SK-N-MC (cell line): ENCODE measurements at regions not wholly inside any gene's neighbourhood (a gene's known extent, or its start where the extent isn't known, plus 50 kb on each side); places are given as distances from the start of the nearest gene placed in this dataset.

Source experiments
- EZH2 ChIP-seq: fragments of 200-600 bp; sonication (generic); IDR thresholded peaks from one replicate; pipeline ENCODE4 v1.6.1; 2017; ENCODE audit warnings: antibody characterized with exemption
- POLR2AphosphoS5 ChIP-seq: IDR thresholded peaks from 2 replicates; pipeline ENCODE4 v1.6.1; 2012; ENCODE audit warnings: mild to moderate bottlenecking, low read depth, low read length, borderline replicate concordance

GRCh38 chr14:29075761-29076160 is 309.2 kb downstream of the FOXG1 start:
- TF ChIP-seq POLR2AphosphoS5 (no peak), EZH2 (no peak)
